Fibroblast of mammary gland (primary cell): ENCODE measurements at regions not wholly inside any gene's neighbourhood (a gene's known extent, or its start where the extent isn't known, plus 50 kb on each side); places are given as distances from the start of the nearest gene placed in this dataset.

Experiments
- DNase-seq: peaks from one replicate; pipeline ENCODE4 v3.0.0-alpha.2; 2010; ENCODE audit warnings: low read depth
- H3K4me3 ChIP-seq: 2 replicates; pipeline ENCODE4 v1.5.1; 2011; ENCODE audit warnings: low read depth, mild to moderate bottlenecking, low read length, moderate library complexity; ENCODE audit not compliant: control insufficient read depth
- CTCF ChIP-seq: conservative IDR thresholded peaks from 2 replicates; pipeline ENCODE4 v1.5.1; 2011; ENCODE audit warnings: low read depth, low read length, inconsistent platforms; ENCODE audit not compliant: control insufficient read depth, insufficient read depth

- no peak overlapping the region for H3K4me3 ChIP-seq
- TF ChIP-seq CTCF: no peak
- DNase-seq: no peak
These were observed 326.3 kb upstream of the MC4R start for GRCh38 chr18:60698901-60699300.

- no peak for TF ChIP-seq CTCF
- no peak overlapping the region for H3K4me3 ChIP-seq
- DNase-seq: no peak
These were observed 350.2 kb upstream of the MC4R start for GRCh38 chr18:60722742-60723141.

GRCh38 chr18:60732143-60732542 is 359.6 kb upstream of the MC4R start:
- DNase-seq: no peak
- no peak for TF ChIP-seq CTCF
- H3K4me3 ChIP-seq: no peak overlapping the region

GRCh38 chr18:60739212-60739611 is 366.6 kb upstream of the MC4R start:
- H3K4me3 ChIP-seq: no peak overlapping the region
- no peak for DNase-seq
- no peak for TF ChIP-seq CTCF

GRCh38 chr18:60740313-60740712 is 367.7 kb upstream of the MC4R start:
- H3K4me3 ChIP-seq: no peak overlapping the region
- no peak for DNase-seq
- no peak for TF ChIP-seq CTCF

- no peak for TF ChIP-seq CTCF
- DNase-seq: no peak
- no peak overlapping the region for H3K4me3 ChIP-seq
These were observed 373.9 kb upstream of the MC4R start for GRCh38 chr18:60746491-60746890.

- DNase-seq: no peak
- no peak for TF ChIP-seq CTCF
- H3K4me3 ChIP-seq: no peak overlapping the region
These were observed 374.3 kb upstream of the MC4R start for GRCh38 chr18:60746919-60747318.
